Endothelial cell of umbilical vein (primary cell): ENCODE measurements at regions not wholly inside any gene's neighbourhood (a gene's known extent, or its start where the extent isn't known, plus 50 kb on each side); places are given as distances from the start of the nearest gene placed in this dataset.

Experiments
- BruUV-seq: library from RNA; stranded (reverse); fragments of 400-500 nt; replicated peaks from 2 replicates; lab custom pipeline; 2021; lab: Mats Ljungman, UMichigan
- CTCF ChIA-PET: fragments of 300-600, 350-600 bp; sonication (Branson Sonifier 250); formaldehyde crosslinking; loops from one replicate; lab custom pipeline; 2021; ENCODE audit warnings: antibody characterized with exemption, inconsistent platforms; lab: Charles Lee
- POLR2A ChIA-PET: fragments of 300-600, 350-600 bp; sonication (Branson Sonifier 250); formaldehyde crosslinking; loops from one replicate; lab custom pipeline; 2021; ENCODE audit warnings: antibody characterized with exemption, inconsistent platforms; lab: Charles Lee
- DNase-seq: peaks from one replicate; pipeline ENCODE4 v3.0.0-alpha.2; 2011; ENCODE audit warnings: low read depth, low spot score
- FAIRE-seq: peaks from 2 replicates; lab custom pipeline; 2011; peaks lifted over from hg19 to GRCh38; lab: Jason Lieb, UNC
- H2AFZ ChIP-seq: 2 replicates; pipeline ENCODE4 v1.6.0; 2012; ENCODE audit warnings: low read depth, low read length, control low read depth, inconsistent platforms
- H3K27ac ChIP-seq: 2 replicates; pipeline ENCODE4 v1.5.1; 2011; ENCODE audit warnings: low read depth, mild to moderate bottlenecking, control low read depth, low read length, moderate library complexity; ENCODE audit not compliant: insufficient read depth
- H3K27me3 ChIP-seq, 2 experiments: 2 replicates each; pipeline versions ENCODE4 v1.6.0 to v1.6.1; 2011; ENCODE audit warnings: low read length in 2 of 2, mixed read lengths in 1 of 2; ENCODE audit not compliant: control insufficient read depth in 2 of 2, insufficient read depth in 2 of 2
- H3K36me3 ChIP-seq, 2 experiments: 2 replicates in 1 of 2; 3 replicates in 1 of 2; pipeline ENCODE4 v1.5.1; 2011; ENCODE audit warnings: low read length in 2 of 2, mild to moderate bottlenecking in 1 of 2, moderate library complexity in 1 of 2; ENCODE audit not compliant: control insufficient read depth in 2 of 2, insufficient read depth in 2 of 2; ENCODE audit errors: extremely low read depth in 1 of 2
- H3K4me1 ChIP-seq: 3 replicates; pipeline ENCODE4 v1.5.1; 2011; ENCODE audit warnings: mild to moderate bottlenecking, low read length; ENCODE audit not compliant: control insufficient read depth, insufficient read depth; ENCODE audit errors: extremely low read depth
- H3K4me2 ChIP-seq: 2 replicates; pipeline ENCODE4 v1.6.1; 2011; ENCODE audit warnings: low read length, control low read depth, mixed read lengths; ENCODE audit not compliant: insufficient read depth
- H3K4me3 ChIP-seq, 3 experiments: fragments of 200-600 bp in 1 of 3; sonication (generic), shearing (Covaris generic) in 1 of 3; replicated peaks in 1 of 3; 2 replicates each; pipeline ENCODE4 v1.5.1; 2011 to 2016; ENCODE audit warnings: control low read depth in 3 of 3, low read length in 3 of 3, mild to moderate bottlenecking in 2 of 3, inconsistent platforms in 1 of 3, low read depth in 1 of 3, moderate library complexity in 1 of 3; ENCODE audit not compliant: insufficient read depth in 1 of 3
- H3K79me2 ChIP-seq: 2 replicates; pipeline ENCODE4 v1.6.0; 2012; ENCODE audit warnings: low read length, inconsistent platforms; ENCODE audit not compliant: control insufficient read depth, insufficient read depth
- H3K9ac ChIP-seq: replicated peaks from 2 replicates; pipeline ENCODE3; 2011; ENCODE audit warnings: low read length, control low read depth; ENCODE audit not compliant: insufficient read depth; ENCODE audit errors: extremely low read depth
- H3K9me1 ChIP-seq: replicated peaks from 3 replicates; pipeline ENCODE4 v1.6.0; 2011; ENCODE audit warnings: mild to moderate bottlenecking, low read length; ENCODE audit not compliant: control insufficient read depth, insufficient read depth; ENCODE audit errors: extremely low read depth
- H3K9me3 ChIP-seq: replicated peaks from 2 replicates; pipeline ENCODE4 v1.5.1; 2012; ENCODE audit warnings: low read length, inconsistent platforms; ENCODE audit not compliant: control insufficient read depth, insufficient read depth
- H4K20me1 ChIP-seq: replicated peaks from 2 replicates; pipeline ENCODE3; 2011; ENCODE audit warnings: mild to moderate bottlenecking, low read length; ENCODE audit not compliant: control insufficient read depth, insufficient read depth; ENCODE audit errors: extremely low read depth
- EZH2 ChIP-seq: IDR thresholded peaks from 2 replicates; pipeline ENCODE4 v1.6.1; 2012; ENCODE audit warnings: borderline replicate concordance, low read depth, mild to moderate bottlenecking, moderate library complexity, low read length, inconsistent platforms; ENCODE audit not compliant: severe bottlenecking
- FOS ChIP-seq: IDR thresholded peaks from 2 replicates; pipeline ENCODE4 v1.6.1; 2011; ENCODE audit warnings: mild to moderate bottlenecking, low read length, moderate library complexity, borderline replicate concordance; ENCODE audit not compliant: insufficient read depth
- GATA2 ChIP-seq: IDR thresholded peaks from 2 replicates; pipeline ENCODE4 v1.7.0; 2011; ENCODE audit warnings: low read depth, mild to moderate bottlenecking, moderate library complexity, mixed read lengths, low read length; ENCODE audit not compliant: insufficient read length, insufficient read depth
- JUN ChIP-seq: IDR thresholded peaks from 2 replicates; pipeline ENCODE4 v1.6.1; 2011; ENCODE audit warnings: borderline replicate concordance, low read depth; ENCODE audit not compliant: insufficient read length, insufficient read depth
- MYC ChIP-seq: IDR thresholded peaks from one replicate; pipeline ENCODE4 v1.6.1; 2011; ENCODE audit warnings: mild to moderate bottlenecking, low read depth, low read length
- POLR2AphosphoS5 ChIP-seq: IDR thresholded peaks from 2 replicates; pipeline ENCODE4 v1.6.1; 2012; ENCODE audit warnings: low read depth, mild to moderate bottlenecking, control low read depth, low read length, moderate library complexity; ENCODE audit not compliant: insufficient read depth
- dilution Hi-C: fragments of 300-500 bp; cut with MboI; formaldehyde crosslinking; loops from one replicate; pipeline ENCODE4 v1.15.0; 2019; ENCODE audit warnings: low sequenced_read_pairs; ENCODE audit not compliant: extremely low pct_ligation_motif_present
- intact Hi-C: fragments of 100-400 bp; cut with micrococcal nuclease; formaldehyde crosslinking; loops from one replicate; pipeline ENCODE4 v1.10.0; 2022
- TF ChIP-seq, protein P1 (sequence below): IDR thresholded peaks from 2 replicates; pipeline ENCODE4 v1.6.1; 2011; ENCODE audit not compliant: insufficient read depth, insufficient read length
- TF ChIP-seq, protein P2 (sequence below), 2 donors: IDR thresholded peaks; 1 replicate in 1 of 2; 2 replicates in 1 of 2; pipeline ENCODE4 v1.5.1; 2011; ENCODE audit warnings: low read length in 2 of 2, mild to moderate bottlenecking in 2 of 2, moderate library complexity in 2 of 2, control low read depth in 1 of 2, inconsistent platforms in 1 of 2, low read depth in 1 of 2; ENCODE audit not compliant: insufficient read depth in 1 of 2; ENCODE audit errors: extremely low read depth in 1 of 2

DNA sequence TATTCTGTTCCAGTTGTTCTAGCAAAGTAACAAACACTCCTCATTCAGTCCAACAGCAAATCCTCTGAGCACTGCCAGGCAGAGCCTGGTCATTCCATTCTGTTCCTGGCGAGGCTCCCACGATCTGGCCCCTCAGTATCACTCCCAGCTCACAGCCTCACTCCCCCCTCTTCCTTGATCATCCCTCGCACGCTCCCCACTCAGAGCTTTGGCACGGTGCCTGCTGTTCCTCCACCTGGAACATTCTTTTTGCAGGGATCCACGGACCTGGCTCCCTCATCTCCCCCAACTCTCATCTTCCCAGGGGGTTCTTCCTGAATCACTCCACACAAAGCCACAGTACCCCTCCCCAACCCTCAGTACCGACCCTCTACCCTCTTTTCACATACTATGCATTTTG lies 192.3 kb downstream of the ATPSCKMT start:
- Histone ChIP-seq H4K20me1 (no peaks in the 10 kb centered on the region), H3K4me3 (no peak overlapping the region), H3K79me2 (no peaks in the 10 kb centered on the region), H3K36me3 (no peaks in the 10 kb centered on the region), H3K4me1 (no peaks in the 10 kb centered on the region), H3K9ac (no peak overlapping the region), H3K27ac (no peak overlapping the region), H3K27me3 (no peaks in the 10 kb centered on the region), H3K9me3 (peaks cover 3% of the 10 kb centered on the region), H3K9me1 (no peaks in the 10 kb centered on the region), H3K4me2 (no peak overlapping the region), H2AFZ (no peak overlapping the region)
- TF ChIP-seq EZH2 (no peak), JUN (no peak), POLR2AphosphoS5 (no peak), MYC (no peak), GATA2 (no peak), FOS (no peak)
- TF ChIP-seq, protein P1, sequence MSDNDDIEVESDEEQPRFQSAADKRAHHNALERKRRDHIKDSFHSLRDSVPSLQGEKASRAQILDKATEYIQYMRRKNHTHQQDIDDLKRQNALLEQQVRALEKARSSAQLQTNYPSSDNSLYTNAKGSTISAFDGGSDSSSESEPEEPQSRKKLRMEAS, result no peak
- TF ChIP-seq, protein P2, sequence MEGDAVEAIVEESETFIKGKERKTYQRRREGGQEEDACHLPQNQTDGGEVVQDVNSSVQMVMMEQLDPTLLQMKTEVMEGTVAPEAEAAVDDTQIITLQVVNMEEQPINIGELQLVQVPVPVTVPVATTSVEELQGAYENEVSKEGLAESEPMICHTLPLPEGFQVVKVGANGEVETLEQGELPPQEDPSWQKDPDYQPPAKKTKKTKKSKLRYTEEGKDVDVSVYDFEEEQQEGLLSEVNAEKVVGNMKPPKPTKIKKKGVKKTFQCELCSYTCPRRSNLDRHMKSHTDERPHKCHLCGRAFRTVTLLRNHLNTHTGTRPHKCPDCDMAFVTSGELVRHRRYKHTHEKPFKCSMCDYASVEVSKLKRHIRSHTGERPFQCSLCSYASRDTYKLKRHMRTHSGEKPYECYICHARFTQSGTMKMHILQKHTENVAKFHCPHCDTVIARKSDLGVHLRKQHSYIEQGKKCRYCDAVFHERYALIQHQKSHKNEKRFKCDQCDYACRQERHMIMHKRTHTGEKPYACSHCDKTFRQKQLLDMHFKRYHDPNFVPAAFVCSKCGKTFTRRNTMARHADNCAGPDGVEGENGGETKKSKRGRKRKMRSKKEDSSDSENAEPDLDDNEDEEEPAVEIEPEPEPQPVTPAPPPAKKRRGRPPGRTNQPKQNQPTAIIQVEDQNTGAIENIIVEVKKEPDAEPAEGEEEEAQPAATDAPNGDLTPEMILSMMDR (IDR thresholded peaks at IDR 0.05; ENCODE audit: extremely low read depth in 1 of 2, insufficient read depth in 1 of 2, low read depth in 1 of 2, low read length in 2 of 2), result no peak
- FAIRE-seq (no peak), DNase-seq (no peak)
- dilution Hi-C loops, result no loop called here
- ChIA-PET CTCF (no interaction called here), POLR2A (no interaction called here)
- no TSS peak for BruUV-seq
- intact Hi-C loops, result no loop called here
